ENCODE measurements at regions not wholly inside any gene's neighbourhood (a gene's known extent, or its start where the extent isn't known, plus 50 kb on each side); places are given as distances from the start of the nearest gene placed in this dataset.

- FAIRE-seq = no peak
These were observed 93.5 kb upstream of the PPP1R9A start for GRCh38 chr7:94813917-94814316.

DNA sequence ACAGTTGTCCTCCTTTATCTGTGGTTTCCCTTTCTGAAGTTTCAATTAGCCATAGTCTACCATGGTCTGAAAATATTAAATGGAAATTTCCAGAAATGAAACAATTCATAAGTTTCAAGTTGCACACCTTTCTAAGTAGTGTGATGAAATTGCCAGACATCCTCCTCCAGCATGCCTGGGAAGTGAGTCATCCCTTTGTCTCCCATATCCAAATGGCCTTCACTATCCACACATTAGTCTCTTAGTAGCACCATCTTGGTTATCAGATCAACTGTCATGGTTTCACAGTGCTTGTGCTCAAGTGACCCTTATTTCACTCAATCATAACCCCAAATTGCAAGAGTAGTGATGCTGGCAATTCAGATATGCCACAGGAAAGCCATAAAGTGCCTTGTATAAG is 83.4 kb upstream of the PPP1R9A start:
- FAIRE-seq = no peak

DNA sequence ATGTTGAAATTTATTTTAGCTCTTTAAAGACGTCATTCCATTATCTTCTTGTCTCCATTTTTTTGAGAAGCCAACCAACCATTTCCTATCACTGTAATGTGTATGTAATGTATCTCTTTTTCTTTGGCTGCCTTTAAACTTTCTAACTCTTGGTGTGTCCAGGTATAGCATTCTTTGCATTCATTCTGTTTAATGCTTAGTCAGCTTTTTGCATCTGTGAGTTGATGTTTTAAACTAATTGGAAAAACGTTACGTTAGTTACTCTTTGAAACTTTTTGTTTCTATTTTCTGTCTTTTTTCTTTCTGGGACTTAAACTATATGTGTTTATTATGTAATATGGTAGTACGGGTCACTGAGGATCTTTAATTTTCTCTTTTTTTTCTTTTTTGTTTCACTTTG is 77.4 kb upstream of the PPP1R9A start:
- FAIRE-seq = no peak

GRCh38 chr7:94832051-94832450 is 75.3 kb upstream of the PPP1R9A start:
- FAIRE-seq = no peak

- FAIRE-seq = no peak
These were observed 73.0 kb upstream of the PPP1R9A start for GRCh38 chr7:94834359-94834758.

- no peak for FAIRE-seq
These were observed 68.7 kb upstream of the PPP1R9A start for GRCh38 chr7:94838717-94839116.

DNA sequence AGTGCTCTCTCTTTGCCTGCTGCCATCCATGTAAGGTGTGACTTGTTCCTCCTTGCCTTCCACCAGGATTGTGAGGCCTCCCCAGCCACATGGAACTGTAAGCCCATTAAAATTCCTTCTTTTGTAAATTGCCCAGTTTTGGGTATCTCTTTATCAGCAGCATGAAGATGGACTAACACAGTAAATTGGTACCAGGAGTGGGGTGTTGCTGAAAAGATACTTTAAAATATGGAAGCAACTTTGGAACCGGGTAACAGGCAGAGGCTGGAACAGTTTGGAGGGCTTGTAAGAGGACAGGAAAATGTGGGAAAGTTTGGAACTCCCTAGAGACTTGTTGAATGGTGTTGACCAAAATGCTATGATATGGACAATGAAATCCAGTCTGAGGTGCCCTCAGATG is 63.8 kb upstream of the PPP1R9A start:
- FAIRE-seq = no peak

DNA sequence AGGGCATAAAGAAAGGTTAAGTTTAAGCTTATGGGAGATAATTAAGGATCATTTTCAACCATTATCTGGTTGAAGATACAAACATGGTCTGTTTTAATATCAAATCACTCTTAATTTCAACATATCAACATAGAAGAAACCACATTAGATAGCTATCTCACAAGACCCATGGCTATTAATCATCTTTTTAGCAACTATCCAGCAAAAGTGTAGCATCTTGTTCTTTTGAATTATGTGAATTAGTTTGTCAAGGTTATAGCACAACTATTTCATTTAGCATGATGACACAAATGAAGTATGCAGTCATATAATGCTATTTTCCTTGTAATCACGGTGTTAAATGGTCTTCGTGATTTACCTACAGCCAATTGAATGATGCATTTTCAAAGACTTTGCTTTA is 58.9 kb upstream of the PPP1R9A start:
- FAIRE-seq = no peak

DNA sequence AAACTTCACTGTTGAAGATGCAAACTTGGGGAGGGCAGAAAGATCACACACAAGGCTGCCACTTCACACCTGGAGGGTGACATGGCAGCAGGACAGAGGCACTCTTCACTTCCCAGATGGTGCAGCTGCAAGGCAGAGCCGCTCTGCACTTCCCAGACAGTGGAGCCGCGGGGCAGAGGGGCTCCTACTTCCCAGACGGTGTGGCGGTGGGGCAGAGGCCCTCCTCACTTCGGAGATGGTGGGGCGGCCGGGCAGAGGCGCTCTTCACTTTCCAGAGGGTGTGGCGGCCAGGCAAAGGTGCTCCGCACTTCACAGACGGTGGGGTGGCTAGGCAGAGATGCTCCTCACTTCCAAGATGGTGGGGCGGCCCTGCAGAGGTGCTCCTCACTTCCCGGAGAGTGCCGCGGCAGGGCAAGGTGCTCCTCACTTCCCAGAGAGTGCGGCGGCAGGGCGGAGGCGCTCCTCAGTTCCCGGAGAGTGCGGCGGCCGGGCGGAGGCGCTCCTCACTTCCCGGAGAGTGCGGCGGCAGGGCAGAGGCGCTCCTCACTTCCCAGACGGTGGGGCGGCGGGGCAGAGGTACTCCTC is 58.3 kb upstream of the PPP1R9A start:
- no peak for FAIRE-seq

- no peak for FAIRE-seq
These were observed 57.7 kb upstream of the PPP1R9A start for GRCh38 chr7:94849636-94850208.

DNA sequence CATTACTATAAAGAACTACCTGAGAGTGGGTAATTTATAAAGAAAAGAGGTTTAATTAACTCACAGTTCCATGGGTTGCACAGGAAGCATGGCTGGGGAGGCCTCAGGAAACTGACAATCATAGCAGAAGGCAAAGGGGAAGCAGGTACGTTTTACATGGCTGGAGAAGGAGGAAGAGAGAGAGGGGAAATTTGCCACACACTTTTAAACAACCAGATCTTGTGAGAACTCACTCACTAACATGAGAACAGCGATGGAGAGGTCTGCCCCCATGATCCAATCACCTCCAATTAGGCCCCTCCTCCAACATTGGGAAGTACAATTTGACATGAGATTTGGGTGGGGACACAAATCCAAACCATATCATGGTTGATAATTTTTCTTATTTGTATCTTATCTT is 51.8 kb upstream of the PPP1R9A start:
- no peak for FAIRE-seq

DNA sequence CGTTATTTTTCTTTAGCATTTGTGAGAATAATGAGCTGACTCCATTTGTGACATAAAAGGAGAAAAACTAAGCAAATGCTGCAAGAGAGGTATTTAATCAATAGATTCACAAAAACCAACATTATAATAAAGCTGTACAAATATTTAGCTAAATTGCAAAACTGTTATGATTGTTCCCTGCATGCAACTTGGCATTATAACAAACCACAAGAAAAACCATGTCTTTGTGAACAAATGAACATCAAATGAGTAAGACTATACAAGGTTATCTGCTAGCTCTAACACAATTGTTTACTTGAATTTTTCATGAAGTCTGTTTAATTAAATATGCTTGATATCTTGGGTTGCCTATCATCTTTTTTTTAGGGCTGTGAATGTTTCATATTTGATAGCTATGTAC is 50.8 kb upstream of the PPP1R9A start:
- FAIRE-seq = no peak
